NCI-H146 treated with DMSO at 0.1 percent for 48 hours (cell line): ENCODE measurements at regions not wholly inside any gene's neighbourhood (a gene's known extent, or its start where the extent isn't known, plus 50 kb on each side); places are given as distances from the start of the nearest gene placed in this dataset.
"Not testable (repeated sequence)": the region's sequence is repeated elsewhere in the genome, so short reads cannot be mapped to it uniquely, and the experiment has no call there.

Experiments used
- DNase-seq: peaks from one replicate; lab custom pipeline; 2025; ENCODE audit not compliant: unreplicated experiment; lab: John Stamatoyannopoulos, UW

DNA sequence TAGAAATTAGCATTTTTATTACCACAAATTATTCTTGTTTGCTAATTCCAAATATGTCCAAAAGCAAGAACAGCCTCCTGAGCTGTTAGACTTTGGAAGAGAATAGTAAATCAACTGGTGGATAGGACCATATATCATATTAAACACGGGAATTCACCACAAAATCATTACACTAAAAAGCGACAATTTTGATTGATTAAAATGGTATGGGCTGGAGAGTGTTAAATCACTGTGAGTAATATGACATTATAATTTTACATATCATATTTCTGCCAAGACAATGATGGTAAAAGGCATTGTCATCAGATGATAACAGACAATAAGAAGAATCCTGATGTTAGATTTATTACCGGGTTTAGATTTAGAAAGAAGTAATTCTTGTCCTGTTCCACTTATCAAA lies 107.2 kb upstream of the ARRDC3 start:
- DNase-seq, result no peak

DNA sequence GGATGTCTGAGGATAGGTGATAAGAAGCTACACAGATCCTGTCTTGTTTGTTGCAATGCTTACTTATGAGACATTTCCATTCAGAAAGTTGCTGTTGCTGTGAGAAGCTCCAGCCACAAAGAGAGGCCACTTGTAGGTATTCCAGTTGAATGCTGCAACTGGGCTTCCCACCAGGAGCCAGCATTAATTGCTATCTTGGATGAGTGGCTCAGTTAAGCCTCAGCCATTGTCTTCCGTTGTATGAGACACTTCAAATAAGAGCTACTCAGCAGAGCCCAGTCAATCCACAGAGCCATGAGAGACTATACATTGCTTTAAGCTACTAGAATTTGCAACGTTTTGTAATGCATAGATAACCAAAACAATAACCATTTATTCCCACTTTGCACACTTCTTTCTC lies 104.3 kb upstream of the ARRDC3 start:
- no peak for DNase-seq

DNA sequence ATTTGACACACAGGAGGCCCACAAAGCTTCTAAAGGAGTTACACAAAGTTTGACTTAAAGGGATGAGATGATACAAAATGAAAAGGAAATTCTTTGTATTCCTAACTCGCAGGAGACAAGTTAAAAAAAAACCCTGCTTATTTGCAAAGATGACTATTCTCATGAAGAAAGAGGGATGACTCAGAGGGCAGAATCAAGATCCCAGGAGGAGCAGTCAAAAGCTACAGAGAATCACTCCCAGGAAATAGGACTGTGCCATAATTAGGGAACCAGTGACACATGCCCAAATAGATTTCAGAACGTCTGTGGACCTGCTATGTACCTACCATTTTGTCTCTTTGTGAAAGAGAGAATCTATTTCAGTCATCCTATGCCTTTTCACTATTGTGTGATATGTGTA lies 103.5 kb upstream of the ARRDC3 start:
- DNase-seq, result no peak

DNA sequence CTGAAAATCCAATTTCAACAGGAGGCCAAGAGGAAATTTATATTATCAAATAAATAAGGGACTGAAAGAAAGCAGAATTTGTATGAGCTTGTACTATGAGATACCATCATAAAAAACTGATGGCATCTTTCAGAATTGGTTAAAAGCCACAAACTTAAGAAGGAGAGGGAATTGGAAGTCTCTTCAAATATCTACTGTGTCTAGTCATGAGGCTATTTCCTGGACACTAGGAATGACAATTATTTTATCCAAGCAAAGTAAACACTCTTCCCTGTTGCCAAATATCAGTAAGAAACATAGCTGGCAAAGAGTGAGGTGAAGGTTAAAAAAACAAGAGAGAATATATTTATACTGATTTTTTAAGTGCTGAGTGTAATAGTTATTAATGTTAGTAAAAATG lies 101.5 kb upstream of the ARRDC3 start:
- DNase-seq, result no peak

DNA sequence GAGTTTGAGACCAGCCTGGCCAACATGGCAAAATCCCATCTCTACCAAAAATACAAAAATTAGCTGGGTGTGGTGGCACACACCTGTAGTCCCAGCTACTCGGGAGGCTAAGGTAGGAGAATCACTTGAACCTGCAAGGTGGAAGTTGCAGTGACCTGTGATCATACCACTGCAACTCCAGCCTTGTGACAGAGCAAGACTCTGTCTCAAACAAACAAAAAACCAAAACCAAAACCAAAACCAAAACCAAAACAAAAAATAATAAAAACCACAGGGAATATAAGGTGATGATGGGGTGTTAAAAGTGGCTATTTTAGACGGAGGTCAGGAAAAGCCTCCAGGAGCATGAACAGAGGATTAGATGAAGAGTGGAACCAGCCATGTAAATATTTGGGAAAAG lies 96.3 kb upstream of the ARRDC3 start:
- DNase-seq, result not testable (repeated sequence)

DNA sequence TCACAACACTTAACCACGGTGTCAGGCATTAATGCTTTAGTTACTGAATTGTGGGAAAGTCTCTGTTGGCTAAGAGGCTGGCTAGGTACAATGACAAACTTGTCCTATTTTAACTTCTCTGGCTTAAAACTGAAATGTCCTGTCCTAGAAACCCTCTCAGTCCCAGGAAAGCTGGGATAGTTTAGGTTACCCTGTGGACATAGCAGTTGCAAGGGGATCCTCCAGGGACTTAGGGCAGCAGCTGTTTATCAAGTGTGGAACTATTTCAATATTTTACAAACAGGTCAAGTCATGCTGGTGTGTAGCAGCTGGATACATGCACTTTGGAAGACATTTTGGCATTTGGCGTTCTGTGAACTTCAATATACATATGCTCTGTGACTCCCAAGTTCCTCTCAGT lies 95.0 kb upstream of the ARRDC3 start:
- DNase-seq, result no peak

DNA sequence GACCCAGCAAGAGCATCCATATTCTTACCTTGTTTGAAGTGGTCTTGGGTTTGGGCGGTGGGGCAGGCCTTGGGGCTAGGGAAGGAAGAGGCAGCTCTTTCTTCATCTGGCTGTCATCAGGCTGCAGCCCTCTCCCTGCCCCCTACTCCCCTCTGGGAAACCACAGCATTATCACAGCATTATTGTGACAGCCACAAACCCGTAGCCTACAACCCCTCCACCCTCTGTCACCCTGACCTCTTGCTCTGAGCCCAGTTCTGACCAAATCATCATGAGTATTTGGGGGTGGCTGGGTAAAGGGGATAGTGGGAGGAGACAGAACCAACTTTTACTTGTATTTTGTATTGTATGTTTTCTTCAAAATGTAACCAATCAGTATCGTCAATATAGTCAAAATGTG lies 94.3 kb upstream of the ARRDC3 start:
- no peak for DNase-seq

DNA sequence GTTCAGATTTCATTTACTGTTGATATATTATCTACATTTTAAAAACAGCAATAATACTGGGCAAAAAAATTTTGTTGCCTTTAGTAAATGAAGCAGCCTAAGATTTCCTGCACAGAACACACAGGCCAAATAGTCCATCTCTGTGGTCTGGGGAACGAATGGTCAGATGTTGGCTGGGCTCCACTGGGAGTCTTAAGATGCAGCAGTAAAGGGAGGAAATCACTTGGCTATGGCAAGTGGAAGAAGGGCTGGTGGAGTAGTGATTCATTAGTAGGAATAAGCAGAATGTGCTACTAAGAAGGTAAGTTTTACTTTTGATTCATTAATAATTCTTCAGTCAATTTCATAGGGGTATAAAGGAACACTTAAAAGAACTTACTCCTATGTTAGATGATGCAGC lies 91.1 kb upstream of the ARRDC3 start:
- no peak for DNase-seq

DNA sequence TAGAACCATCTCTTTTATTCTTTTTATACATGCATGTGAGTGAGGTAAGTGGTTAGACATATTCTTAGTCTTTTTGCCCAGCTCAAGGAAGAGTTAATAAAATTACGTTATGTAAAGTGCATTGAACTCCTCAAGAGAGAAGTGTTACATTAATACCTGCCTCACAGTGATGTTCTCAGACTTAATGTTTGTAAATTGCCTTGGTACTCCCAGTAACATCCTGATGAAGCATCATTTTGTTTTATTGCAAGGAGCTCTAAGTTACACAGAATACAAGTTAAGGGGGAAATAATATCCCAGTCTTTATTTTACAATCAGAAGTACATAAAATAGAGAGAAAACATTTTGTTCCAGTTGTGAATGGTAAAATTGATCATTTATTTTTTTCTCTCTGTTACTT lies 89.5 kb upstream of the ARRDC3 start:
- DNase-seq, result no peak

DNA sequence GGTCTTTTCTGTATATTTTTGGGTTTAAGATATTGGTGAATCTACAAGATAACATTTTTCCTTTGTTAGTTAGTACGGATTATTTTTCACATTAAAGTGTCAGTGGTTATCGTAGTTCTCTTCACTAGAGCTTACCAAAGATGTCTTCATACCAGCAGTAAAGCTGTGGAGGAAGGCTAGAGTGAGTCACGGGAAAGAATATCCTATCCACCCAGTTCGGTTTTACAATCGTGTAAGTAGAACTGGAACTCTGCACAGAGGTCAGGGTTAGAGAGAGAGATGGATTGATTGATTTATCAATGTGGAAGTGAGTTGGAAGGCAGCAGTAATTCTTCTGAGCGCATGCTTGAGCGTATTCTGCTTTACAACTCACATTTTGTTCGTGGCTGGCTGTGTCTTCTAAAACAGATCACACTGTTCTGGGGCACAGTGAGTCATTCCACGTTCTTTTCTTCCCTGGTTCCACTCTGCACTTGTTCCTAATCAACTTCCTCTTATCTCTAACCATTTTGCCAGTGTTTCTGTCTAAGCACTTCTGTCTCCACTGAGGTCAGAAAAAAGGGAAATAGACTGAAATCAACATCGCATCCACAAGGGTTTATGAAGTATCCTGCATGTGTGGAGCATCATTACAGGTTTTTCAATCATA lies 86.5 kb upstream of the ARRDC3 start:
- no peak for DNase-seq

DNA sequence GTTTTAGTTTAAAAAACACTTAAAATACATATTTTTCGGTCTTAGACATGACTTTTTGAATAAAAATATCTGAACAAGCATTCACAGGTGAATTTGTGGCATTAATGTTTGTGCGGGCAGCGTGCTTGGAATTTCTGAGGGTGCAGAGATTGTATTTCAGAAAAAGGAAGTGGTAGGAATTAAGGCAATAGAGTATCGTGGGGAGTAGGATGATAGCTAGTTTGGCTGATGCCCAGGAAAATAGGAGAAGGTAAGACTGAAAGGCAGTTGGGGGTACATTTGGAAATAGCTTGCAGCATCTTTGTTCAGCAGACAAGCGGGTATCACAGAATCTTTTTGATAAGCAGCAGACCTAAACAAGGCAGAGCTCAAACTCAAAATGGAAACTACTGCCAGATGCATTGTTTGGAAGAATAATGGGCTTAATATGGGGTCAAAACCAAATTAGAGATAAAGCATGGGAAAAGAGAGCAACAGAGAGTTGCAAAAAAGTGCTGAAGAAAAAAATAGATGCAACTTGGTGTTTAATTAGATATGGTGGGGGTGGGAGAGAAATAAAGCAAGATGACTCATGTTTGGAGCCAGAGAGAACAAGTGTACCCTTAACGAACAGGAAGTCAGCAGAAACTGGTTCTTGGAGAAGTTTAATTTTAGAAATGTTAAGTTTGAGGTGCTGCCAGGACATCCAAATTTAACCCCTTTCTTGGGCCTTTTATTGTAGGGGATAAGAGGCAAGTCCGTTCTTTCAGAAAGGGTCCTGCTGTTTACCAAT lies 85.7 kb upstream of the ARRDC3 start:
- DNase-seq, result no peak

DNA sequence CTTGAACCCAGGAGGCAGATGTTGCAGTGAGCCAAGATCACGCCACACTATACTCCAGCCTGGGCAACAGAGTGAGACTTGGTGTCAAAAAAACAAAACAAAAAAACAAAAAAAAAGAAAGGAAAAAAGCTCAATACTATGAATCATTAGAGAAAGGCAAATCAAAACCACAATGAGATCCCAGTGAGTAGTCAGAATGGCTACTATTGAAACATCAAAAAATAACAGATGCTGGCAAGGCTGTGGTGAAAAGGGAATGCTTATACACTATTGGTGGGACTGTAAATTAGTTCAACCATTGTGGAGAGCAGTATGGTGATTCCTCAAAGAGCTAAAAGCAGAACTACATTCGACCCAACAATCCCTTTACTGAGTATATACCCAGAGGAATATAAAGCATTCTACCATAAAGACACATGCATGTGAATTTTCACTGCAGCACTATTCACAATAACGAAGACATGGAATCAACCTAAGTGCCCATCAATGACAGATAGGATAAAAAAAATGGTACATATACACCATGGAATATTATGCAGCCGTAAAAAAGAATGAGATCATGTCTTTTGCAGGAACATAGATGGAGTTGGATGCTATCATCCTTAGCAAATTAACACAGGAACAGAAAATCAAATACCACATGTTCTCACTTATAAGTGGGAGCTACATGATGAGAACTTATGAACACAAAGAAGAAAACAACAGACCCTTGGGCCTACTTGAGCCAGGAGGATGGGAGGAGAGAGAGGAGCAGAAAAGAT lies 81.9 kb upstream of the ARRDC3 start:
- no peak for DNase-seq

DNA sequence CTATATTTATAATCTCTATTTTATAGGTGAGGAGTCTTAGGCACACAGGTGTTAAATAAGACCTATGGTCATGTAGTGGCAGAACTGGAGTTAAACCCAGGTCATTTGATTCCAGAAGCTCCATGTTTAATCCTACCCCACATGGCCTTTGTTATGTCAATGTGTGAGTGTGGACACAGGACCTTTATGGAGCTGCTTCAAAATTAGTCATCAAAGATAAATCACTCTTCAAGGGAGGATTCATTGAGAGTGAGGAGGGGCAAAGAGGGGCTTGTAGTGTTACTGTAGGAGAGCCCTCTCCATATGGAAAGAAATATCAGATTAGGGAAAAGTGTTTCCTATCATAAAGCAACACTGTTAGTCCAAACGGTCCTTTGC lies 74.6 kb upstream of the ARRDC3 start:
- no peak for DNase-seq

DNA sequence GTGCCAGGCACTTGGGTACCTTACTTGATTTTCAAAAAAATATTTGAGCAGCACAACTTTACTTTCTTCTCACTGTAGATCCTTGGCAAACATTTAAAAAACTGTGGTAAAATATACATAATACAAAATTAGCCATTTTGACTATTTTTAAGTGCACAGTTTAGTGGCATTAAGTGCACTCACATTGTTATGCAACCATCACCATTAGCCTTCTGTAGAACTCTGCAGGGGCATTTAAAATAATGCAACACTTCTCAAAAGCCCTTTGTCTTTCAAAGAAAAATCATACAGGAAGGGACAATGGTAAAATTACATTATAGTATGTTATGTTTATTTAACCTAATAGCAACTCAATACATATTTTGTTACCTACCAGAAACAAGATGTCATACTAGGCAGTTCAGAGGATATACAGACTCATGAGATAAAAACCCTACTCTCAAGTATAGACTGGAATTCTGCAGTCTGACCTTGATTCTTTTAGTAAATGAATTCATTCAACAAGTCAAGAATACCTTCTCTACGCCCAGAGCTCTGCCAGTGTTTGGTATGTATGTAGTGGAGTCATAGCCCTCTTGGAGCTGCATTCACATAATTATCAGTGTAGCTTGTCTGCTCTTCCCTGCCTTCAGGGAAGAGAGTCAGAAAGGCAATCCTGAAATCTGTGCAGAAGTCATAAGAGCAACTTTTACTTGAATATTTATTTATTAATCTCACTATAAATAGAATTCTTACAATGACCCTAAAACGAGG lies 74.0 kb upstream of the ARRDC3 start:
- no peak for DNase-seq

DNA sequence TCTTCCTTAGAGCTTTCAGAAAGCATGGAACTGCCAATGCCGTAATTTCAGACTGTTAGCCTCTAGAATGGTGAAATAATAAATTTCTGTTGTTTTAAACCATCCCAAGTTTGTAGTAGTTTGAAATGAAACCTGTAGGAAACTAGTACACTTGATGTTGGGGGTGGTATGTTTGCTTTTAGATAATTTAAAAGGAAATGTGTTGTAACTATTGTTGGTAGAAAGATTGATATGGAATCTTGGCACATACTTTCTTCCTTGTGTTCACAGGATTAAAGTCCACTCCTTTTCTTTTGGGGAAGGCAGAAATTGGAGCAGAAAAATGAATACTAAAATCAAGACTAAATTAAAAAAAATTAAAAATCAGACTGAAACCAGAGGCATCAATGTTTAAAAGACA lies 66.0 kb upstream of the ARRDC3 start:
- no peak for DNase-seq

DNA sequence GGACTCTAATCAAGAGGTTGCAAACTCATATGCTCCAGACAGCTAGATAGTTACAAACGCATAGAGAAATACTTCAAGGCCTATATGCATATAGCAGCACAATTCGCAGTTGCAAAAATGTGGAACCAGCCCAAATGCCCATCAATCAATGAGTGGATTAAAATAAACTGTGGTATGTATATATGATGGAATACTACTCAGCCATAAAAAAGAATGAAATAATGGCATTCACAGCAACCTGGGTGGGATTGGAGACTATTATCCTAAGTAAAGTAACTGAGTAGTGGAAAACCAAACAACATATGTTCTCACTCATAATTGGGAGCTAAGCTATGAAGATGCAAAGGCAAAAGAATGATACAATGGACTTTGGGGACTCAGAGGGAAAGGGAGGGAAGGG lies 65.0 kb upstream of the ARRDC3 start:
- not testable (repeated sequence) for DNase-seq

DNA sequence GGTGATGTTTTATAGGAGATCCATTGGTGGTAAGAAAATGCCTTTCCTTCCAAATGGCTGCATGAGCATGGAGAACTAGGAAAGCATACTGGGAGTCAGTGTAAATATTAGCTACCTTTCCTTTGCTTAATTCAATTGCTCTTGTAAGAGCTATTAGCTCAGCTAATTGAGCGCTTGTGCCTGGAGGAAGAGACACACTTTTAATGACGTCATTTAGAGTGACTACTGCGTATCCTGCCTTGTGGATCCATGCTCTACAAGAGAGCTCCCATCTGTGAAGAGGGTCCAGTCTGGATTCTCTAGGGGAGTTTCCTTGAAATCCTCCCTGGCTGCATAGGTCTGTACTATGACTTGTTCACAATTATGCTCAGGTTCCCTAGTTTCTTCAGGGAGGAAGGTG lies 63.8 kb upstream of the ARRDC3 start:
- not testable (repeated sequence) for DNase-seq

DNA sequence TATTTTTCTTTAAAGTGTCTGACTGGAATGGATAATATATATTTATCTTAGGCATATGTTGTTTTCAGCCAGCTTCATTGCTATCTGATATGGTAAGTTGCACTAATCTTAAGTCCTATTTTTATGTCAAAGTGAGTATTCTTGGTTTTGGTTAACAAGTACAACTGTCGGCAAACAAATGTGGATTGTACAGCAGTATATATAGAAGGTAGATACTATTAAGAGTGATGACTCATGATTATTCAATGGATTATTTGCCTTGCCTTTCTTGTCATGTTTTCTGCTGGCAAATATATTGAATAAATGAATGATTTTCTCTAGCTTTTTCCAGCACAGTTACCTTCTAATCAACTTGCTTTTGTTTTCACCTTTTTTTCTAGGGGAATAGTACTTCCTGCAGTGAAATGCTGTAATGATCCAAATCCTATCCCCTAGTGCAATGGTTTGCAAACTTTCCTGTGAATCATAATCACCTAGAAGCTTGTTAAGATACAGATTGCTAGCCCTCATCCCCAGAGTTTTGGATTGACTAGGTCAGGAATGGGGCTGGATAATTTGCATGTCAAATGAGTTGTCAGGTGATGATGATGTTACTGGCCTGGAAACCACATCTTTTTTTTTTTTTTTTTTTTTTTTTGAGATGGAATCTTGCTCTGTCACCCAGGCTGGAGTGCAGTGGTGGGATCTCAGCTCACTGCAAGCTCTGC lies 60.8 kb upstream of the ARRDC3 start:
- DNase-seq, result no peak

DNA sequence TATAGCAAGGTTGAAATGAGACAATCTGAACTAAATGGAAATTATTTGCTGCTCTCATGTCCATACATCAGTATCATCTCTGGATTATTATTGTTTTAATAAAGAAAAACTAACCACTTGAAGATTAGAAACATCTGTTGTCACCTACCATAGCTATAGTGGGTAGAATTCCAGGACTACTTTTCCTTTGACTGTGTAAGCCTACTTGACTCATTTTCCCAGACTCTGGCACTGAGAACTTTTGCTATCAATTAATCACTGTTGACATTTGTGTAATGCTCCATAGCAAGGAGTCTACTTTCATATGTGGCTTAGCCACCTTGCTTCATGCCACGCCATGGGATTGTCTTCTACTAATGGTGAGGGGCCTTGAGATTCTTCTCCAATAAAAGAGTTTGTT lies 59.9 kb upstream of the ARRDC3 start:
- DNase-seq, result no peak

DNA sequence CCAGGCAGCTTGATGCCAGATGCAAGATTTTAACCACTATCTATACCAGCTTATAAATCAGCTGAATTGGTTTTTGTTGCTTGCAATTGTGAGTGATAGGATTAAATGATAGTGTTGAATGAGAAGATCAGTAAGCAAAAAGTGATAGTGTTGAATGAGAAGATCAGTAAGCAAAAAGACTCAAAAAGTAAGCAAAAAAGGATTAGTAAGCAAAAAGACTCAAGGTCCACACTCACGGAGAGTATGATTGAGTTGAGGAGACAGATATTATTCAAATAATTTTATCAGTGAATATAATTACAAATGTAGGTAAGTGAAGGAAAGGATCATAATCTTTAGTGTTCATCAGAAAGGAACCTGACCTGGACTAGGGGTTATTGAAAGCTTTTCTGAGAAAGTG lies 58.0 kb upstream of the ARRDC3 start:
- DNase-seq, result no peak

DNA sequence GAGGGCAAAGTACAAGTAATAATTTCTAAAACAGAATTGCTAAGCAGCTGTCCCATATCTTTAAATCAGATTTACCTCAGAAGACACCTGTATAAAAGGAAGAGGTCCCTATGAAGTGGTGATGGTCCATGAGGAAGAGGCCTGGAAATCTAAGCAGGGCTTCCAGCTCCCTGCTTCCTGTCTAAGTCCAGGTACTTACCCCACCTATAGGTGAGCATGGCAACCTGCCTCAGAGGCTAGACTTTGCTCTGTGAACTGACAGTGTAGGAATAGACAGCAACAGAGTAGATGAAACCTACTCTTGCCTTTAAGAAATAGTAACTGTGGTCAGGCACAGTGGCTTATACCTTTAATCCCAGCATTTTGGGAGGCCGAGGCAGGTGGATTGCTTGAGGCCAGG lies 55.8 kb upstream of the ARRDC3 start:
- no peak for DNase-seq
